ENCODE measurements at regions not wholly inside any gene's neighbourhood (a gene's known extent, or its start where the extent isn't known, plus 50 kb on each side); places are given as distances from the start of the nearest gene placed in this dataset.
"Not testable (repeated sequence)": the region's sequence is repeated elsewhere in the genome, so short reads cannot be mapped to it uniquely, and the experiment has no call there.

DNA sequence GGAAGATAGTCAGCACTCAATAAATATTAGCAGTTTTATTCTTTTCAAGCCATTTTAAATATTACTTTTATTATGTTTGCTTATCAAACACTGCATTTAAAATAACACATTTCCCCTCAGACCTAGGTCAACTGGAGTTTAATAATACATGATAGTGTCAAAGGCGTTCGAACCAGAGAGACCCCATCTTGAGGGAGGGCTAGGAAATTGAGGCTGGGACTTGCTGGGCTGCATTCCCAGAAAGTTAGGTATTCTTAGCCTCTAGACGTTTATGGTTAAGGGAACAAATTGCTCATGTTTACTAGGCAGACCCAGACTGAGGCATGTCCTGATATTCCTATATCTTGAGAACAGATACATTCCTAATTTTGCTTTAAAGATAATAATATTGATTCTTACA lies 426.5 kb downstream of the METTL4 start:
- DNase-seq, result no peak

DNA sequence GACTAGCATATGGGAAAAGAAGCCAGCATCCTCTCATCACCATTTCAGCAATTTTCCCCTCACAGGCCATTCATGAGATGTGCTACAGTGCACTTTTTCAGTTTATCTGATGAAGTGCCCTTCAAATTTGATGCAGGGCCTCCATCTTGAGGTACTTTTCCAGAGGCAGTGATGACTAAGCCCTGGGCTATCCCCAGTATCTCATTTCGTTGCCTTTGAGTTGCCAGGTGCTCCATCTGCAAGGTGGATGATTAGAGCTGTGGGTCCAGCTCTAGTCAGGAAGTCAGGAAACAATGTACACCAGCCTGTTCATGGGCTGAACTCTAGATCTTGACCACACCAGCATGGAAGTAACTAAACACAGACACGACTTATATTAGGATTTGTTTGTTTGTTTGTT lies 425.2 kb downstream of the METTL4 start:
- no peak for DNase-seq

DNA sequence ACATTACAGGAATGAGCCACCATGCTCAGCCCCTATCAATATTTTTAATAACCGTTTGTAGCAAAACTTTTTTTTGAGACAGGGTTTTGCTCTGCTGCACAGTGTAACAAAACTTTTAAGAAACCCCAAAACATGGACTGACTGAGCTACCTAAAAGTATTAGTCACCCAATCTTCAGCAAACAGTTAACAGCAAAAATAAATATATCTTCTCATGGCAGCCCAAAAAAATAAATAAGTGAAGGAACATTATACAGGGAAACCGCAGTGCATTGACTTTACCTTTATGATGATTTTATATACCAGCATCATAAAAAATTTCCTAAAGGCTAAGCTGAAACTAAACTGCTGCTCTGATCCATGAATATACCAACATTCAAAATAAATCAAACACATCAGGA lies 424.6 kb downstream of the METTL4 start:
- DNase-seq, result no peak

DNA sequence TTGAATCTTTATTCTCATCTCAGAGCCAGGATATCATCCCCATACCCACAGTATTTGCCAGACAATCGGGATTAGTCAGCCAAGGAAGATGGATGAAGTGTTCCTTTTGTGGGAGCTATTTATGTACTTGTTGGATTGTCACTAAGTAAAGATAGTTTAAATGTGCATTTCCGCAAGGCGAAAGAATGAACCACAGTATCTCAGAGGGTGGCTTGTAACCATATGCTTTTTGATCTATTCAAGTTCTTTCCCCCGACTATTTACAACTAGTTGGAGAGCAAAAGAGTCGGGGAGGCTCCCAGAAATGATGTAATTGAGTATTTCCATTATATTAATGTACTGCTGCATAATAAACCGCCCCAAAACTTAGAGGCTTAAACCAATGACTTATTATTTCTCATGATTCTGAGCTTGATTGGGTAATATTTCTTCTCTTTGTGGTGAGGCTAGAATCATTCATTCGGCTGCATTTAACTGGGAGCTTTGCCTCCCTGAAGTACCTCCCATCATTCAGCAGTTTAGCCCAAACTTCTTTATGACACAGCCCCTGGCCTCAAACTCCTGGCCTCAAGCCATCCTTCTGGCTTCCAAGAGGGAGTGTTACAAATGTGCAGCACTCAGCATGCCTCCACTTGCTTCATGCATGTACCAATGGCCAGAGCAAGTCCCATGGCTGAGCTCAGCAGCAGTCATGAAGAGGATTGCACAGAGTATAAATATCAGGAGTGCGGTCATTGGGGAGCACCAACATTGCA lies 423.7 kb downstream of the METTL4 start:
- DNase-seq, result no peak

DNA sequence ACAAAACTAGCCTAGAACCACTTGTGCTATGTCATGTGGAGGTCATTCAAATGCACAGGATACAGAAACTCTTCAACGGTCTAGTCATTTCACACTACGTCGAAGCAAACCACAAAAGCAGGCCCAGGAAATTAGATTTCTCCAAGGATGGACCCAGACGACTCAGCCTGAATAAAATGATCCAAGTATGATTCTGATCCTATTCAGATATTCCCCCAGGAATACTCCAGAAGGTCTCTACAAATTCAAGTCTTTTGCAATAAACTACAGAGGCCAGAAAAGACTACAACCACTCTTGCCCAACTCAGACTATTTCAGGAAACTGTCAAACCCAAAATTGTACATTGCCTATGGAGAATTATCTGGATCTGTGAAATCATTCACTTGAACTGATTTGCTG lies 422.5 kb downstream of the METTL4 start:
- no peak for DNase-seq

DNA sequence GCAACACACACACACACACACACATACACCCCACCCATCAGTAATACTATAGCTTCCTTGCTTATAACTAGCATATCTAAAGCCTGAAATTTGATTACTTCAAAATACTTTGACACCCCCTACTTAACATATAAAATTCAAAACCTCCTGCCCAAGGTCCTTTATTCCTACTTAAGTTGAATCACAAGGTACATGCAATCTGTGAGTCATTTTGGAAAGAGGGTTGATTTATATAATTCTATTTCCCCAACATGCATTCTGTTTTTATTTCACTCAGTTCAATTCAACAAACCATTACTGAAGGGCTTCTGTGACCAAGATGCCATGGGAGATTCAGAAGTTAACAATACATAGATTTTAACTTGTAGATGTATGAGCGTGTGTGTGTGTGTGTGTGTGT lies 420.7 kb downstream of the METTL4 start:
- no peak for DNase-seq

DNA sequence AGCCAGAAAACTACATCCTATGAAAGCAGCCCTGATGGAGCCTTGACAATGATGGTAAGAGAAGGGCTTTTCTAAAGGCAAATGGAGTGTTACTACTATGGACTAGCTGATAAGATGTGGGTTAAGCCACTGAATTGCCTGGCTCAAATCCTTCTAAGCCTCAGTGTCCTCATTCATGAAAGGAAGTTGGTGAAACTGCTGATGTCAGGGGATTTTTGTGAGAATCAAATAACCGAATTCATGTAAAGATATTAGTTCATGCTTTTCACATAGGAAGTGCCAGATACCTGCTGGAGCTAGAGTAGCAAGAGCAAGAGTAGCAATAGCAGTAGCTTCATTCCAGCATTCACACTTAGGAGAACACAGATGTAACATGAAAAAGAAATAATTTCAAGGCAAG lies 417.0 kb downstream of the METTL4 start:
- DNase-seq, result no peak

DNA sequence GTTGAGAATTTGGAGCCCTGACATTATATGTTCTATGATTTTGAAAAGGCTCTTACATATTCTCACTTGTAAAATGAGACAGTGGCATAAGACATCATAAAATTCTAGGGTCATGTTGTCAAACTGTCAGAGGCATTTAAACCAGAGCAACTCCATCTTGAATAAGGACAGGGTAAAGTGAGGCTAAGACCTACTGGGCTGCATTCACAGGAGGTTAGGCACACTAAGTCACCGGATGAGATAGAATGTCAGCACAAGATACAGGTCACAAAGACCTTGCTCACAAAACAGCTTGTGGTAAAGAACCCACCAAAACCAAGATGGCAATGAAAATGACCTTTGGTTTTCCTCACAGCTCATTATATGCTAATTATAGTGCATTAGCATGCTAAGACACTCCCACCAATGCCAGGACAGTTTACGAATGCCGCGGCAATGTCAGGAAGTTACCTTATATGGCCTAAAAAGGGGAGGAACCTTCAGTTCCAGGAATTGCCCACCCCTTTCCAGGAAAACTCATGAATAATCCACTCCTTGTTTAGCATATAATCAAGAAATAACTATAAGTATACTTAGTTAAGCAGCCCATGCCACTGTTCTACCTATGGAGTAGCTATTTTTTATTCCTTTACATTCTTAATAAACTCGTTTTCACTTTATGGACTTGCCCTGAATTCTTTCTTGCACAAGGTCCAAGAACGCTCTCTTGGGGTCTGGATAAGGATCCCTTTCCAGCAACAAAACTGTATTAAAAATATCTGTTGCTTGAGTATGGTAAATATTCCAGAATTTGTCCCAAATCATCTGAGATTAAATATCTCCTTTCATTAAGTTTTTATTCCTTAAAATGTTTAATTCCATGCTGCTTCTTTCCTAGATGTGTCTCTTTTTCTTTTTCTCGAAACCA lies 406.4 kb downstream of the METTL4 start:
- DNase-seq, result no peak

DNA sequence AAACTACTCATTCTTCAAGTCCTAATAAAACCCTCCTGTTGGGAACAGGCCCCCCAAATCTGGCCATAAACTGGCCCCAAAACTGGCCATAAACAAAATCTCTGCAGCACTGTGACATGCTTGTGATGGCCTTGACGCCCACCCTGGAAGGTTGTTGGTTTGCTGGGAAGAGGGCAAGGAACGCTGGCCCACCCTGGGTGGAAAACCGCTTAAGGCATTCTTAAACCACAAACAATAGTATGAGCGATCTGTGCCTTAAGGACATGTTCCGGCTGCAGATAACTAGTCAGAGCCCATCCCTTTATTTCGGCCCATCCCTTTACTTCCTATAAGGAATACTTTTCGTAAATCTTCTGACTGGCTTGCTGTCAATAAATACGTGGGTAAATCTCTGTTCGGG lies 404.4 kb downstream of the METTL4 start:
- DNase-seq, result not testable (repeated sequence)

DNA sequence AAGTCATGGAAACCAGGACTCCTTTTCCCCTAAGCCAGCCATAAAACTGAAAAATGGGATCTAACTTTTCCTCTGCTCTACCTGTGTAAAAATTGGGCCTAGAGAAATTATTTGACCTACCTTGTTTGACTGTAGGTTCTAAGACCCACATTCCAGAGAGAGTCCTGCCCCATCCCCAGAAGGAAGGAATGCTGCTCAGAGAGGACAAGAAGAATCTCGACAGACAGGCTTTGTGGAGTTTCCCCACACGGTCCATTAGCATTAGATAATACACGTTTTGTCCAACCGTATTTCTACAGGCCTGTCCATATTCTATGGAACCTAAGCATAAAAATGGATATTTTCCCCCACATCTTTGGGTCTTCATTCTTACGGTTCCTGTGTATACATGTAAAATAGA lies 403.3 kb downstream of the METTL4 start:
- DNase-seq, result no peak

DNA sequence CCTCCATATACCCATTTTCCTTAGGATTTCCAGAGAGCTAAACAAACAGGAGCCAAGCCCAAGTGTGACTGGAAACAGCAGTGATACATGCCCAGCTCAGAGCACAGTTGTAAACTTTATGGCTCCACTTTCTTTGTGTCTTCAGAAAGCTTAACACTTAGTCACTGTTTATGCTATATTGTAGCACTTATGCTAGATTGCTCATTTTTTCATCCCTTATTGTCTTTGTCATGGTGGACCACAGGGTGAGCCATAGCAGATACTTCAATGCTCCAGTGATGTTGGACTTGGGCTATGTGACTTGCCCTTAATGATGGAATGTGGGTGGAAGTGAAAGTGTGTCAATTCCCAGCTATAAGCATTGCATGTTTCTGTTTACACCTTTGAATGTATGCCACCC lies 401.6 kb downstream of the METTL4 start:
- no peak for DNase-seq

DNA sequence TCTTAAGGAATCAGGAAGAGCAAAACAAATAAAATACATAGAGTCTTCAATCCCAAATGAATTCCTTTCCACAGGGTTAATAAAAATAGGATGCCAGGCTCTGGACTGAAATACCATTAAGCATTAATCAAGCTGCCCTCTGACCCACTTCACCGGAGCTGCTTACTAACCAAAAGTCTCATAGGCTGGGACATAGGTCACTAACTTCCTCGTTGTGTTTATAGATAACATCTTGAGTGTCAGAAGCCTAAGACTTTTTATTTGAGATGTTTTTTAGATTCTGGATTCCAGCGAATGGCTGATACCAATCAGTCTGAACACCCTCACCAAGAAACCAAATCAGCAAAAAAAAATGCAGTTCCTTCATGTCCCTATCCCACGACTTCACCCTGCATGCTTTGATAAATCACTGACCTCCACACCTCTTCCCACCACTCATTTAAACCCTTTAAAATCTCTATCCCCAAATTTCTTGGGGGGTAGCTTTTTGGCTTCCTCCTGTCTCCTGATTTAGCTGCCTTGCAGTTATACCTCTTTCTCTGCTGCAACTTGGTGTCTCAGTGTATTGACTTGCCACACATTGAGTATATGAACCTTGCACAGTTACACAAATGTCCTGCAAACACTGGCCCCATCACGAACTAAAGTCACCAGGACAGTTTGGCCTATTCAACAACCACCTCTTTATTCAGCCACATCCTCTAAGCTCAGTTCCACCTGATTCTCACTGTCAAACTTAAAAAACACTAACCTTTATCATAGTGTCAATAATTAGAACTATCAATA lies 399.3 kb downstream of the METTL4 start:
- no peak for DNase-seq

DNA sequence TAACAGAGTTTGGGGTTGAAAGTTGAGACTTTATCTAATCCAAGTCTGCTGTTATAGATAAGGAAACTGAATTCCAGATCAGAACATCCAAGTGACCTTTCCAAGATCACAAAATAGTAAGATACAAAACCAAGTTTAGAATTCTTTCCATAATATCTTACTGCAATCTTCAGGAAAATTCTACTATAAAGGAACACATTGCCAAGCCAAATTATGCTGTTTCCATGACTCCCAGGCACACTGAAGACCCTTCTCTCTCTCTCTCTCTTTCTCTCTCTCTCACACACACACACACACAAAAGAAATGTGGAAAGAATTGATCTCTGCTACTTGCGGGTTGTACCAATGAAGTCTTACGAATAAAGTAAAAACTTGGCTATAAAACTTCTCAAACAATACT lies 398.4 kb downstream of the METTL4 start:
- DNase-seq, result no peak

DNA sequence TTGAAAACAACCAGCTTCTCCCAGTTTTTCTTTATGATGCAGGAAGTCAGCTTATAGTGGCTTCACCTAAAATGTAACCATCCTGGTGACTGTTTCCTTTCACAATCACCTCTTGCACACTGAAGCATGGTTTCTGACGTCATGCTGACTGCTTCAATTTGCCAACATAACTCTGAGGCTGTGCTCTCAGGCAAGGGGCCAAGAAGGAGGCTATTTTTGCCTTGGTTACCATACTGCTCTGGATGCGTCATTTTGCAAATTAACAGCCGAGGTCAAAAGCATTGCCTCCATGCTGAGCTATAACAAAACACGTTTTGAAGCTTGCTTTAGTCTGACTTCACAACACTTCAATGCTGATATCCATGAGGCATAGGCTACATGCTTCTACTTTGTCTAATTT lies 397.8 kb downstream of the METTL4 start:
- DNase-seq, result no peak

DNA sequence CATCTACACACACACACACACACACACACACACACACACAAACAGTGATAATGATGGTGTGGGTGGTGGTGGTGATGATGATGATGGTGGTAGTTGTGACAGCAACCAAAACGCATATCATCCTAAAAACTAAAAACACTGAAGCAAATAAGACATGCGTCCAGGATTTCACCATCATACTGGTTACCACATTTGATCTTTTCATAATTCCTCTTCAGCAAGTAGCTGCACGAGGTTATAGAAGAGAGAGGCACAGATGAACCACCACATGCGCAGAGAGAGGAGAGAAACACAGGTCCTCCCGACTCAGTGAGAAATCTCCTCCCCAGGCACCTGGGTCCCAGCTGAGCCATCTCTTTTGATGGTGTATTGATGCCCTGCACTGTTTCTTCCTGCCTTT lies 393.3 kb downstream of the METTL4 start:
- no peak for DNase-seq

DNA sequence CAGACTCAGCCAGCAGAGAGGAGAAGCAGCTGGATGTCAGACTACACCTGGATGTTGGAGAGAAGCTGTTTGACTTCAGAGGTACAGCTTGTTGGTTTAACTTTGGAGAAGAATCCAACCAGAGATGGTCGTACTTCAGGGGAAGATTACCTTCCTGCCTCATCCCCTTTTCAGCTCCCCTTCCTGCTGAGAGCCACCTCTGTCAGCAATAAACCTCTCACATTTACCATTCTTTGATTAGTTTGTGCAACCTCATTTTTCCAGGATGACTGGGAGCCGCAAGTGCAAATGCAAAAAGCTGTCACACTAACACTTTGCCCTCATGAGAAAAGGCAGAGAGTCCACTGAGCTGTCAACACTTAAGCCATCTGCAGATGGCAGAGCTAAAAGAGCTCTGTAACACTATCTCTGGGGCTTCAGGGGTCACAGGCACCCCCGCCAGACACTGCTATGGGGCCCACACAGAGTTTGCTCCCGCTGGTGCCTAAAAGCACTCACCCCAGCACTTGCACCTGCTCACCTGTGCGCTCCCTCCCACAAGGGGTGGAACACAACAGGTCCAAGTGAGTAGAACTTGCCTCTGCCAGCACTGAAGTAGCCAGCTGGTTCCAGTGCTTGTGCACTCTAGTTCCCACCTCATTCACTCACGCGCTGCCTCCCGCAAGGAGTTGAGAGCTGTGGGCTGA lies 391.7 kb downstream of the METTL4 start:
- DNase-seq, result no peak

DNA sequence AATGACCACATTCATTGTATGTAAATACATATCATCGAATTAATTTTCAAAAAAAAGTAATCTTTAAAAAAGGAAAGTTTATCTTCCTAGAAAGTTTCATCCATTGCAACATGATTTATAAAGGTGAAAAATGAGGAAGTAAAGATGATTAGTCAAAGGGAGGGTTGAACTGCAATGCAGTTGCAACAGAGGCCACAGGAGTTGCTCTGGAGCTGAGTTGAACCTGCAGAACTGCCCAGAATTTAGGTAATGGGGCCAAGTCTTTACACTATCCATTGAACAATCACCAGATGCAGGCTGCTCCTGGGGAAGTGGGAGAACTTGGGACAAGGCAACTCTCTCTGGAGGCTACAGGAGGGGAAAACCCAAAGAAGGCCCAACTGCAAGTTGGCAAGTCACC lies 390.7 kb downstream of the METTL4 start:
- DNase-seq, result no peak

DNA sequence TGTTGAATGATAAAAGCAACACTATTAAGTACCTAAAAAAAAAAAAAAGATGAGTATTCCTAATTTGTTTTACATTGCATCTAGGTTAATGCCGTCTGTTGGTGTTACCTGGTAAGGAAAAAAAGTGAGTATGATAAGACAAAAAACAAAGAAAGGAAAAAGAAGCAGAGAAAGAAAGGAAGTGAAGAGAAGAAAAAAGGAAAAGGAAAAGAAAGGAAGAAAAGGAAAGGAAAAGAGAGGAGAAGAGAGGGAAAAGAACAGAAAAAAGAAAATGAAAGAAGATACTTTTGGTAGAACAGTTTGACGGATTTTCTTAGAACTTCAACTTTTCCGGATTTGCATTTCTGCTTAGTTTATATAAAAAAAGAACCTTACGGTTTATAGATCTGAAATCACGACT lies 387.9 kb downstream of the METTL4 start:
- DNase-seq, result no peak

DNA sequence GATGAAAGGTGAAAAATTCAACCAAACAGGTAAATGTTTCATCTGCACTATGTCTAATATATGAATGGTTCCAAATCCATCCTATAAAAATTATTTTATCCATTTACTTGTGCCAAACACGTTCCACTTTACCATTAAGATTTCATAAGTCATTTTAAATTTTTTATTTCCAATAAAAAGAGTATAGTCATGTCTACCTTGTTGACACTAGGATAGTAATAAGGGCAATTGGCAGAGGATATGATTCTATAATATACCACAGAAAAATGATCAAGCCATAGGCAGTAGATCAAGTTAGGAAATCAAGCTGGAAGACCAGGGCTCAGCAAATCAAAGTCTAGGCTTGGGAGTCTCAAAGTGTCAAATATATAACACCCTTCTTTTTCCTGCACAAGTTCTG lies 384.3 kb downstream of the METTL4 start:
- DNase-seq, result no peak

DNA sequence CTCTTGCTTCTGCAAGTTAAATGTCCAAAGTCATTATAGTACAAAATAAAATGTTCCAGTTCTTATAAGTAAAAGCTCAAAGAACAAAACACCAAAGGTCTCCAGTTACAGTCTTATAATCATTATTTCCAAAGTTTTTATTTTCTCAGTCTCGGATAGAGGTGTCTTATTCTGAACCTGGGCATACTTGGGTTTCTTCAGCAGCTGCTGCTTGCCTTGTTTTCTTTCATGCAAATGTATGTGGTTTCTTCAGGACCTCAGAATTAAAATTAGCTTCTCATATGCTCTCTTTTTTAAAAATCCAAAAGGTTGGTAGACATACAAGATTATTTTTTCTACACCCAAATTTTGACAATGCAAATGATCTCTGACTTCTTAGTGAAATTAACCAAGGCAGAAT lies 383.0 kb downstream of the METTL4 start:
- DNase-seq, result no peak

DNA sequence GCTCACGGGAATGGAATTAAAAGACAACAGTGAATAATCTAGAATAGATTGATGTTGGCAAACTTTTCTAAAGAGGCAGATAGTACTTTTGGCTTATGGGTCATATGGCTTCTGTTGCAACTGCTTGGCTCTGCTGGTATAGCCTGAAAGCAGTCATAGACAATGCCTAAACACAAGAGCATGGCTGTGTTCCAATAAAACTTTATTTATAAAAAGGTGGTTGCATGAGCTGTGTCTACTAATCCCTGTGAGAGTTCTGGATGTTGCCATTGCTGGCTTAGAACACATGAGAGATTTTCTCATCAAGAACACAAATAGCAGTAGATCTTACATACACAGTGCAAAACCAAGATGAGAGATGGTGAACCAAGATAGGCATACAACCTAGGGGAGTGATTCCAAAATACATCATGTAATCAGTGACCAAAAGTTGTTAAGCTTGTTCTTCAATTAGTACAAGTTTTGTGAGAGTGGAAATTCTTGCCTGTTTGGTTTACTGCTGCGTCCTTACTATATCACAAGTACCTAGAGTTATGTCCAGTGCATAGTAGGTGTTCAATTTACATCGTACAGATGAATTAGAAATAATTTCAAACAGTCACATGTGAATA lies 380.0 kb downstream of the METTL4 start:
- DNase-seq, result no peak

DNA sequence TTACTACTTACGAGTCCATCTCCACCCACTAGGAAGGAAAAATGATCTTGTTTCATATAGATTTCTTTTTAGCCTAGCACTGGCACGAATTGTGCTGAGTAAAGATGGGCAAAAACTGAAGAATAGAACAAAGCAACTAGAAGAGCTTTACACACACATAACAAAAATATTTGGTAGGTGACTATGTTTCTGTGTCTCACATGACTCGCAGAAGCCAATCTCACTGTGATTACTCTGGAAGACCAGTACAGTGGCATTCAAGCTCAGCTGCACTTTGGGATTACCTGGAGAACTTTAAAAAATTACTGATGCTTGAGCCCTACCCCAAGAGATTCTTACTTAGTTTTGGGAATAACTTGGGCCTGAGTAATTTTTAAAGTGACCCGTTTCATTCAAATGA lies 378.7 kb downstream of the METTL4 start:
- no peak for DNase-seq

DNA sequence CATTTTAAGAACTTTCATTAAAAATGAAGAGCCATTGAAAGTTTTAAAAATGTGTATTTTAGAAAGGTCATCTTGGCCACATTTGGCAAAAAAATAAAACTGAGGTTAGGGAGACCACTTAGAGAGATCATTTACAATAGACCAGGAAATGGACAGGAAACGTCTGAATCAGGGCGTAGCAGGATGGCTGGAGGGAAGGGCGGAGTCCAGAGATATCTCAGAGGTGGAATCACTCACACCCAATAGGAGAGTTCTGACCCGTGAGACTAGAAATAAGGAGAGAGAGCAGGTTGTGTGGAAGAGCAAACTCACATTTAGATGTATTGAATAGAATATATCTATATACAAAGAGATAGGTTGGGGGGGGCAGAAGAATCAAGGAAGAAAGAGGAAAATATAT lies 373.4 kb downstream of the METTL4 start:
- DNase-seq, result no peak
